Activated naive CD4-positive, alpha-beta T cell treated with anti-CD3 and anti-CD28 coated beads, Interleukin-2, amount 10 ng/mL, durations not matched to agents 7 days and 5 days (primary cell): ENCODE measurements at regions not wholly inside any gene's neighbourhood (a gene's known extent, or its start where the extent isn't known, plus 50 kb on each side); places are given as distances from the start of the nearest gene placed in this dataset.

ENCODE experiments used
- CTCF ChIA-PET: fragments of 350-600 bp; sonication (Branson Sonifier 250); formaldehyde crosslinking; loops from one replicate; lab custom pipeline; 2021; ENCODE audit warnings: antibody characterized with exemption; lab: Charles Lee
- DNase-seq: peaks from one replicate; pipeline ENCODE4 v3.0.0-alpha.2; 2020
- H3K27ac Mint-ChIP-seq: one replicate; pipeline ENCODE4 v1.8.0; 2021; ENCODE audit warnings: mild to moderate bottlenecking, moderate library complexity, mixed read lengths
- H3K27me3 Mint-ChIP-seq: one replicate; pipeline ENCODE4 v1.8.0; 2021; ENCODE audit warnings: mild to moderate bottlenecking, mixed read lengths
- H3K36me3 Mint-ChIP-seq: one replicate; pipeline ENCODE4 v1.8.0; 2021; ENCODE audit warnings: mixed read lengths
- H3K4me1 Mint-ChIP-seq: one replicate; pipeline ENCODE4 v1.8.0; 2021; ENCODE audit warnings: mixed read lengths
- H3K4me3 Mint-ChIP-seq: one replicate; pipeline ENCODE4 v1.8.0; 2021; ENCODE audit warnings: mild to moderate bottlenecking, moderate library complexity, mixed read lengths
- H3K9me3 Mint-ChIP-seq: one replicate; pipeline ENCODE4 v1.8.0; 2021; ENCODE audit warnings: mixed read lengths

DNA sequence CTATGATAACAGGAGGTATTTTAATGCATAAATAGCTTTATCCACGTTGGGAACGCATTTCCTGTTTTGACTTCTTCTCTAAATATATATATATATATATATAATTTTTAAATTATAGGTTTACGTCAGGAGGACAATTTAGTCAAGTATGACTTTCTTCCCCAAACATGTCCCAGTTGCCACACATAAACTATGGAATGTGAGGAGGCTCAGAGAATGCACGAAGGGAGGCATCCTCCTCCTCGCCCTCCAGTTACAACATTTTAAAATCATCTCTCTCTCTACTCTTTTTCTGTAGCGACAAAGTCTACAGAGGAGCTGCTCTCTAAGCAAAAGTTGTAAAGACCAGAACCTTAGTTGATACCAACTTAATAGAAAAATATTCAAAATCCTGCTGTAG, 106.9 kb upstream of the LYZL1 start:
- no peaks in the 10 kb centered on the region for H3K9me3 Mint-ChIP-seq
- no peak overlapping the region for H3K27ac Mint-ChIP-seq
- no peak overlapping the region for H3K4me3 Mint-ChIP-seq
- CTCF ChIA-PET: no interaction called here
- no peaks in the 10 kb centered on the region for H3K27me3 Mint-ChIP-seq
- DNase-seq: no peak
- H3K4me1 Mint-ChIP-seq: no peaks in the 10 kb centered on the region
- H3K36me3 Mint-ChIP-seq: no peaks in the 10 kb centered on the region

DNA sequence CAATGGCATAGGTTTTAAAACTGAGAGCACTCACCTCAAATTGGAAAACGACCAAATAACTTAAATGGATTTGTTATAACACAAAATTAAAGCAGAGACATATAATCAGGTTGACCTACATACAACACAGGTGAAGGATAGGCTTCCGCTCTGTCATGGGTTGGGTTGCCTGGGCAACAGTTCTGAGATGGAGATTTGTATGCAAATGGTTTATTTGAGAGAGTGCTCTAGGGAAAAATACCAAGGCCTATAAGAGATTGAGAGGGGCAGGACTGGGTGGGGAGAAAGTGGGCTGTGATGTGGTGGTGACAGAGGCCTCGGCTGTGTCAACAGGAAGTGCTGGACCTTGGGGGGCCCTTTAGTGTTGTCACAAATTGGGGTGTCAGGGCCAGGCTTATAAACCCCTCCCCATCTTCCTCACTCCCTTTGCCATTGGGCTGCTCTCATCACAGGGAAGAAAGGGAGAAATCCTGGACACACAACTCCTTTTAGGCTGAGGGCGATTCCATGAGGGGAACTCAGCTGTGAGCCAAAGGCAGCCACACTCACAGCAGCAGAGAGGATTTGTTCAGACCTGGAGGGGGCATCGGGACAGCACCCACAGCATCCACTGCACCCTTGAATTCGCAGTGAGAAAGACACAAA, 105.4 kb upstream of the LYZL1 start:
- CTCF ChIA-PET: no interaction called here
- Mint-ChIP-seq H3K36me3 (no peaks in the 10 kb centered on the region), H3K4me3 (no peak overlapping the region), H3K27ac (no peak overlapping the region), H3K9me3 (no peaks in the 10 kb centered on the region), H3K4me1 (no peaks in the 10 kb centered on the region), H3K27me3 (no peaks in the 10 kb centered on the region)
- DNase-seq: no peak

DNA sequence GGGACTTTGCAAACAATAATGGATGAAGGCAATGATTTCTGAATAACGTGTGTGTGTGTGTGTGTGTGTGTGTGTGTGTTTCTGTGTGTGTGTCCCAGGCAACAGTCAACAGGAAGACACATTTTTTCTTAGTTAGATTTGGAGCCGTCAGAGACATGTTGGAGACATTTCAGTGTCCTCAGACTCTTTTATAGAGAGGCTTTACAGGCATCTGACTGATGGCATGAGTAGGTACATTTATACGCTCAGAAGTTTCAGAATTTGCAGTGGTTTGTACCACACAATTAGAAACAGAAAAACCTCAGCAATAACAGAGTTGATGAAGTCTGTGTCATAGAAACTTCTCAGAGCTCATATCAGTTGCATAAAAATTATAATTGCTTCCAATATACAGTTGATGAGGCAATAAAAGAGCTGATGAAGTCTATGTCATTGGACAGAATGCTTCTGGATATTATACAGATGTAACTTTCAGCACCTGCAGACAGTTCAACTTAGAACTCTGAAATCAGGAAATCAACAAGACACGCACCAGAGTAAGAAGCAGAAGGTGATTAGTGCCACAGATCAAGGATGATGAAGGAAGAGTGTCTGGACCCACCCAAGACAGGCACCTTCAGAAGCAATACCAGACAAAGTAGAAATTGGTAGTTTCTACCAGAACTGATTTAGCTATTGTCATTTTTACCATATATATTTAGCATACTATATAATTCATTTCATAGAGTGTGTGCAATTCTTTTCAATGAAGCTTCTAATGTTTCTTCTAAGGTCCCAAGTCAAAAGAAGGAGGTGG, 104.5 kb upstream of the LYZL1 start:
- H3K9me3 Mint-ChIP-seq: no peaks in the 10 kb centered on the region
- no peak for DNase-seq
- no peak overlapping the region for H3K4me3 Mint-ChIP-seq
- no peaks in the 10 kb centered on the region for H3K36me3 Mint-ChIP-seq
- no peak overlapping the region for H3K27ac Mint-ChIP-seq
- CTCF ChIA-PET: interaction anchor here (0.6 kb wide), 1 partner anchor 15 kb away, joined by 3 read pairs; no protein-coding TSS in a partner anchor
- no peaks in the 10 kb centered on the region for H3K4me1 Mint-ChIP-seq
- no peaks in the 10 kb centered on the region for H3K27me3 Mint-ChIP-seq

DNA sequence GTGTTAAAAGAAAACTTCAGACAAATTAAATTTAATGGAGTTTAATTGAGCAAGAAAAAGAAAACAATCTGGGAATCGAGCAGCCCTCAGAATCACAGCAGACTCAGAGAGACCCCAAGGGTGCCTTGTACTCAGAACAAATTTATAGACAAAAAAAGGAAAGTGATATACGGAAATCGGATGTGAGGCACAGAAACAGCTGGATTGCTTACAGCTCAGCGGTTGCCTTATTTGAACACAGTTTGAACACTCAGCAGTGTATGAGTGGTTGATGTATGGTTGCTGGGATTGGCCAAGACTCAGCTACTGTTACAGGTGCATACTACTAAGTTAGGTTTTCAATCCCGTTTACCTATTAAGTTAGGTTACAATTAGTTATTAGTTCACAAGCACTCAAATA, 103.8 kb upstream of the LYZL1 start:
- Mint-ChIP-seq H3K9me3 (no peaks in the 10 kb centered on the region), H3K36me3 (no peaks in the 10 kb centered on the region), H3K27me3 (no peaks in the 10 kb centered on the region), H3K27ac (no peak overlapping the region), H3K4me1 (no peaks in the 10 kb centered on the region), H3K4me3 (no peak overlapping the region)
- no peak for DNase-seq
- CTCF ChIA-PET: no interaction called here

DNA sequence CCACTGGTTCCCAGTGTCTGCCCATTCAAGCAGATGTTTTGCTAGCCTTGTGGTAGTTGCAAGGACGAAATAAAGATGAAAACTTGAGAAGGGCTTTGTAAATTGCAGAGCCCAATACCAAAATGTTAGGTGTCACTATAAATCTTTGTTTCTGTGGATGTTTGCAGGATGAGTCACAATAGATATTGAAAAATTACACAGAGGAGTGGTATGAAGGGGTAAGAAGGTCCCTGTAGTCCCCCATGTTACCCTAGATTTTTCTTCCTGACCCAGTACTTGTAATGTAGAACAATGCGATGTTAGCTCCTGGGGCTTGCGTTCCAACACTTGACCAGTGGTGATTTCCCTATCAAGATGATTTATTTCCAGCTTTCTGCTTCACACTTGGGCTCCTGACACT, 102.6 kb upstream of the LYZL1 start:
- peaks cover 8% of the 10 kb centered on the region for H3K27me3 Mint-ChIP-seq
- DNase-seq: no peak
- H3K27ac Mint-ChIP-seq: no peak overlapping the region
- H3K4me3 Mint-ChIP-seq: no peak overlapping the region
- CTCF ChIA-PET: no interaction called here
- H3K9me3 Mint-ChIP-seq: no peaks in the 10 kb centered on the region
- H3K36me3 Mint-ChIP-seq: no peaks in the 10 kb centered on the region
- H3K4me1 Mint-ChIP-seq: no peaks in the 10 kb centered on the region

DNA sequence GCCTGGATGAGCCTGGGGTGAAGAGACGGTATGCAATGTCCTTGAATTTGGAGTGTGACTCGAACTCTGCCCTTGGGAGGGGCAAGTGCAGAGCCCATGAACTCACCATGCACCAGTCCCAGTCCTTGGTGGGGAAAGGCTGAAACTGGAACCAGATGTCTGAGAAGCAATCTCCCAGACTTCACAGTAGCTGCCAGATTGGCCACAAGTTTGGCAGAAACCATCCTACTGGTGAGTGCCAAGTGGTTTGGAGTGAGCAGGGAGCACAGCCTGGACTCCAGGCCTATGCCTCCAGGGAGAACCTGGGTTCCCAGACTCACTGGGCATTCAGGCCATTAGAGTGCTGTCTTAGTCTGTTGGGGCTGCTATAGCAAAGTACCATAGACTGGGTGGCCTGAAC, 99.6 kb upstream of the LYZL1 start:
- CTCF ChIA-PET: no interaction called here
- H3K9me3 Mint-ChIP-seq: no peaks in the 10 kb centered on the region
- H3K27me3 Mint-ChIP-seq: peaks cover 12% of the 10 kb centered on the region
- no peak for DNase-seq
- H3K36me3 Mint-ChIP-seq: no peaks in the 10 kb centered on the region
- H3K4me3 Mint-ChIP-seq: no peak overlapping the region
- no peak overlapping the region for H3K27ac Mint-ChIP-seq
- no peaks in the 10 kb centered on the region for H3K4me1 Mint-ChIP-seq

DNA sequence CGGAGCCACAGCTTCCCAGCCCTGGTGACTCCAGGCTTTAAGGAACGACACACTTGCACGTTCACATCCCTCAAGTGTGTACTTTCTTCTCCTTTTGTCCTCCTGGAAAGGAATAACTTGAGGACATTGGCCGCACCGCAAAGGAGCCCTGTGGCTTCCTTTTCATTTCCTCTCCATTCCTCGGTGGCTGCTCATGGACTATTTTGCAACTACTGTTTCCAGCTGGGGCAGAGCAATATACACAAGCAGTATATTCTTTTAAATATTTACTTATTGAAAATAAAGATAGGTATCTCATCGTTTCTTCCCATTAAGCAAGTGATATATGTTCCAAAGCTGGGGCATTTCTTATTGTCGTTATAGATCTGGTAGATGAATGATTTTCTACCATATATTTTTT, 97.2 kb upstream of the LYZL1 start:
- CTCF ChIA-PET: no interaction called here
- H3K27me3 Mint-ChIP-seq: peaks cover 15% of the 10 kb centered on the region
- no peaks in the 10 kb centered on the region for H3K4me1 Mint-ChIP-seq
- no peaks in the 10 kb centered on the region for H3K9me3 Mint-ChIP-seq
- H3K4me3 Mint-ChIP-seq: no peak overlapping the region
- no peak overlapping the region for H3K27ac Mint-ChIP-seq
- DNase-seq: no peak
- H3K36me3 Mint-ChIP-seq: no peaks in the 10 kb centered on the region

DNA sequence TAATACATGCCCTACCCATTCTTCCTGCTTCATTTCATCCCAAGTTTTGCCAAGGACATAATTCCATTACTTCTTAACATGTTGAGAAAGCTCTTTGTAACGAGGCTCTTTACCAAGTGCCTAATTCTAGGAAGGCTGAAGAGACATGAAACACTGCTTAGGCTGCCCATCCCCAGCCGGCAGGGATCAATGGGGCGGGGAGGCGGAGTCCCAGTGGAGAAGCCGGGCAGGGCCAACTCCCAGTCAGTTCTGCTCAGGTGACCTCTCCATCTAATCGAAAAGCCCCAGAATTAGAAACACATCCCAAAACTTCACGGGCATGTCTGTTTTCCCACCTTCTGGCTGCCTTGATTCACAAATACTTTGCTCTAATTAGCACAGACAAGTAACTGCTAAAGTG, 89.5 kb upstream of the LYZL1 start:
- peaks cover 11% of the 10 kb centered on the region for H3K27me3 Mint-ChIP-seq
- no peaks in the 10 kb centered on the region for H3K36me3 Mint-ChIP-seq
- H3K4me3 Mint-ChIP-seq: no peak overlapping the region
- no peaks in the 10 kb centered on the region for H3K4me1 Mint-ChIP-seq
- H3K9me3 Mint-ChIP-seq: no peaks in the 10 kb centered on the region
- no peak for DNase-seq
- CTCF ChIA-PET: interaction anchor here (0.7 kb wide), 1 partner anchor 15 kb away, joined by 3 read pairs; no protein-coding TSS in a partner anchor
- no peak overlapping the region for H3K27ac Mint-ChIP-seq

DNA sequence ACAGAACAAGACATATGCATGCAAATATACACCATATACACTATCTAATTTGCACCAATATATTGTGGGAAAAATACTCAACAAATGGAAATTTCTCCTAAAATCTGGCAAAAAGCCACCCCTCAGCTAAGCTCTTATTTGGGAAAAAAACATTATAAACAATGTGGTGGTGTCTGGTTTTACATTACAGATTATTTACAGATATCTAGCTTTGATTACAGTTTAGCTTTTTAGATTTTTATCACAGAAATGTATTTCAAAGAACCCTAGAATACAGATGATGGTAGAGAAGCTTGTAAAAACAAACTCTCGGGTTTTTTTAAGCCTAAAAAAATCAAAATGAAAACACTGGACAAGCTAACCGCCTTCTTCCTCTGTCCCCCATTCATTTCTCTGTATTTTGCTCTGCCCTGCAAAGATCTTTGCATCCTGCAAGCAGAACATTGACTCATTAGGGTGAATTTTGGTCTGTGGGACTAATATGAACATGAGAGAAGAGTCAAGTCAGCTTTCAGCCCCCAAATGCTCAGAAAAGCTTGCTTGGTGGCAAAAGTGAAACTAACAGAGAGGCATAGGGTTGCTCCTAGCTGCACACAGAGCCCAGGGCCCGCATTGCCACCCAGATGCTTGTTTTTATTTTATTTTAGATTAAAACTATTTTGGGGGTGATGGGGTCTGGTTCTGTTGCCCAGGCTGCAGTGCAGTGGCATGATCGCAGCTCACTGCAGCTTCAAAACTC, 88.8 kb upstream of the LYZL1 start:
- CTCF ChIA-PET: interaction anchor here (0.7 kb wide), 1 partner anchor 16 kb away, joined by 3 read pairs; no protein-coding TSS in a partner anchor
- H3K27me3 Mint-ChIP-seq: peaks cover 15% of the 10 kb centered on the region
- no peak overlapping the region for H3K27ac Mint-ChIP-seq
- no peaks in the 10 kb centered on the region for H3K9me3 Mint-ChIP-seq
- no peak for DNase-seq
- no peaks in the 10 kb centered on the region for H3K4me1 Mint-ChIP-seq
- H3K4me3 Mint-ChIP-seq: no peak overlapping the region
- H3K36me3 Mint-ChIP-seq: no peaks in the 10 kb centered on the region

DNA sequence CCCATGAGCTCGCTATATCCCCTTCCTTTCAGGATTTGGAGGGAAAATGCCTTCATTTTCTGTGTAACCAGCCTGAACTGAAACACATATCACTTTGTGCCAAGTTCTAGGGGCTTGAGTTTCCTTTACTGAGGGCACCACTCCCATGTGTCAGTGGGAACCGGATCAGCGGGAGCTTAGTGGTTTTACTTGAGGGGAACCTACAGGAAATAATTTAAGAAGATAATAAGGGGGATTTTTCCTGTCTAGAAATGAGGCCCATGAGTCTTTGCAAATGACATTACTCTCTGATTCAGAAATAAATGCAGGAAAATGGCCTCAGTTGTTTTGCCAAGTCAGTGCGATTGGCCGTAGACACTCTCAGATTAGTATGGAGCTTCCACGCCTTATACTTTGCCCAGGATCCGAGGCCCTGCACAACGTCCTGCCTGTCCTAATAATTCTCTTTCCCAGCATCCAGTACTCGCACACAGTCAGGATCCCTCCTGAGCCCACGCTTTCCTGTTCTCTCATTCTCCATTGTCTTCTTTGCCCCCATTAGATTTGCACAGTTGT, 86.4 kb upstream of the LYZL1 start:
- Mint-ChIP-seq H3K36me3 (no peaks in the 10 kb centered on the region), H3K4me1 (no peaks in the 10 kb centered on the region), H3K27ac (no peak overlapping the region), H3K4me3 (no peak overlapping the region), H3K27me3 (peaks cover 15% of the 10 kb centered on the region), H3K9me3 (no peaks in the 10 kb centered on the region)
- DNase-seq: no peak
- CTCF ChIA-PET: no interaction called here

DNA sequence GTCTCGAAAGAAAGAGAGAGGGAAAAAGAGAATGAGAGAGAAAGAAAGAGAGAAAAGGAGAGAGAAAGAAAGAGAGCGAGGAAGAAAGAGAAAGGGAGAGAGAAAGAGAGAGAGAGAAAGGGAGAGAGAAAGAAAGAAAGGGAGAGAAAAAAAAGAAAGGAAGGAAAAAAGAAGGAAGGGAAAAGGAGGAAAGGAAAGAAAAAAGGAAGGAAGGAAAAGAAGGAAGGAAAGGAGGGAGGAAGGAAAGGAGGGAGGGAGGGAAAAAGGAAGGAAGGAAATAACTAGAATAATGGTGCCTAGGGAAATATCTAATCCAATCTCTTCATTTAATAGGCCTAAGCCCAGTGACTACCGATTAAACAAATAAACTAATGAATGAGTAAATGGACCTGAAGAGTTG, 85.4 kb upstream of the LYZL1 start:
- no peak for DNase-seq
- no peak overlapping the region for H3K27ac Mint-ChIP-seq
- CTCF ChIA-PET: no interaction called here
- no peaks in the 10 kb centered on the region for H3K9me3 Mint-ChIP-seq
- H3K27me3 Mint-ChIP-seq: peaks cover 15% of the 10 kb centered on the region
- H3K4me3 Mint-ChIP-seq: no peak overlapping the region
- H3K36me3 Mint-ChIP-seq: no peaks in the 10 kb centered on the region
- H3K4me1 Mint-ChIP-seq: no peaks in the 10 kb centered on the region

DNA sequence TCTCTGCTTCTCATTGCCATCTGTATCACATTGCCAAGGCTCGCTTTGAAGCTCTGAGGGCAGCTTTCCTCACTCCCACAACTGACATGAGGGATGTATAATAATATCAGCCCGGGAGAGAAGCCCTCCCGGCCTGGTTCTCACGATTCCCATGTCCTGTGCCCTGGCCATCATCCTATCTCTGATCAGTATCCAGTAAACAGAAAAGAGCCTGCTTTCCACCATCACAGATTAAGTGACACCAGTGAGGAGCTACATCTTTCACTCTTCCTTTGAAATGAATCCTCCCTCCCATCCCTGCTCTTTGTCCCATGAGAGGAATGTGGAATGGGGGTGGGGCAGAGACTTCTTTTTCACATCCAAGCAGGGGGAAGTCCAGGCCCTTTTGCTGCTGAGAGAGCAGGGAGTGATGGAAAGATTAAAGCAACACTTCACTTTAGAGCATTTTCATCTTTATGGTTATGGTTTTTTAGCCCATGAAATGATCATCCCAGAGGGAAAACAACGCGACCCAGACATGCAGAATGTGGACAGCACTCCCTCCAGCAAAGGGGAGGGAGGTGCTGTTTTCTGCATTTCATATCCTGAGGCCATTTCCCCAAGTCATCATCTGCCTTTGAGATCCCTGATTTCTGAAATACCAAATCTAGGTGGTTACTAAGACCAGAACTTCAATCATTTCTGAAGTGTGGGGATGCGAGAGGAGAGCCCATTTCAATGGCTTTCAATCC, 84.6 kb upstream of the LYZL1 start:
- H3K4me1 Mint-ChIP-seq: no peaks in the 10 kb centered on the region
- no peaks in the 10 kb centered on the region for H3K36me3 Mint-ChIP-seq
- no peak overlapping the region for H3K4me3 Mint-ChIP-seq
- DNase-seq: no peak
- CTCF ChIA-PET: no interaction called here
- H3K27ac Mint-ChIP-seq: no peak overlapping the region
- peaks cover 15% of the 10 kb centered on the region for H3K27me3 Mint-ChIP-seq
- no peaks in the 10 kb centered on the region for H3K9me3 Mint-ChIP-seq

DNA sequence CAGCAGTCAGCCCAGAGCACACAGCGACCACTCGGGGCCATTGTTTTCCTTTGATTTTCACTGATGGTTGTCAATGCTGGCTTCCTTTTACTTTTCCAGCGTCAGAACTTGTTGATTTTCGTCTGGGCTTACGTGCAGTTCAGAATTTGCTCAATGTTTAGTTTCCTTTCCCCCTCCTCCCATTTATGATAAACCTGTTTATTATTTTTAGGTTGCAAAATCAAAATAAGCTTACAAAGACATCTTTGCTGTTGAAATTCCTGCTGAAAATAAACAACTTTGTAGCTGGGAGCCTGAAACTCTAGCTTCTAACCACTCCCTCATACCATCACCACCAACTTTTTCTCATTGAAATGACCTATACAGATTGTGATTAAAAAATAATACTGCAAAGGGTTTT, 83.1 kb upstream of the LYZL1 start:
- no peaks in the 10 kb centered on the region for H3K36me3 Mint-ChIP-seq
- no peak overlapping the region for H3K4me3 Mint-ChIP-seq
- no peak overlapping the region for H3K27ac Mint-ChIP-seq
- H3K9me3 Mint-ChIP-seq: peaks cover 2% of the 10 kb centered on the region
- CTCF ChIA-PET: no interaction called here
- H3K4me1 Mint-ChIP-seq: no peaks in the 10 kb centered on the region
- peaks cover 15% of the 10 kb centered on the region for H3K27me3 Mint-ChIP-seq
- DNase-seq: no peak

DNA sequence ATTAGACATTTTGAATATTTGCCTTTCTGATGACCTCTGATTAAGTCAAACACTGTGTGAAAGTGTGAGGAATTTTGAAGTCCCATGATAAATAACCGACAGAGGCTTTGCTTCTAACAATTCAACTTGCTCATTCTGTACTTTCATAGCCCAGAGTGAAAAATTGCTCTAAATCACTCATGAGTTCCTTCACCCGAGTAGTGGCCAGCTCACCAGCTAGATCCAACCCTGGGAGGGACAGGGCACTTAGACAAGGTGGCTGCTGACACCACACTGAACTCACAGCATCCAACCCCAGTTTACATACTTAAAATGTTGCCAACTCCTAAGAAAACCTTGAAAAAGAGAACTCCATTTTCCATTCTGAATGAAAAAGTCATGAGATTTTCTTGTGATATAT, 80.0 kb upstream of the LYZL1 start:
- Mint-ChIP-seq H3K9me3 (peaks cover 2% of the 10 kb centered on the region), H3K27ac (no peak overlapping the region), H3K4me3 (no peak overlapping the region), H3K27me3 (peaks cover 10% of the 10 kb centered on the region), H3K4me1 (no peaks in the 10 kb centered on the region), H3K36me3 (no peaks in the 10 kb centered on the region)
- CTCF ChIA-PET: no interaction called here
- DNase-seq: no peak
